SK-N-SH (cell line): ENCODE measurements at regions not wholly inside any gene's neighbourhood (a gene's known extent, or its start where the extent isn't known, plus 50 kb on each side); places are given as distances from the start of the nearest gene placed in this dataset.

Experiments used
- EP300 ChIP-seq, 2 experiments: IDR thresholded peaks; 2 replicates each; pipeline versions ENCODE4 v1.4.0 to v1.6.1; 2012; ENCODE audit warnings: borderline replicate concordance in 1 of 2, low read depth in 1 of 2, low read length in 1 of 2
- FOXJ3 ChIP-seq: sonication (generic); formaldehyde crosslinking; IDR thresholded peaks from 2 replicates; pipeline ENCODE4 v1.5.1; 2020; ENCODE audit warnings: mild to moderate bottlenecking, missing genetic modification reagents
- JUND ChIP-seq: IDR thresholded peaks from 2 replicates; pipeline ENCODE4 v1.4.0; 2012
- NRF1 ChIP-seq: IDR thresholded peaks from 2 replicates; pipeline ENCODE4 v1.6.1; 2012; ENCODE audit warnings: low read depth, mild to moderate bottlenecking, low read length
- POLR2AphosphoS5 ChIP-seq: IDR thresholded peaks from 2 replicates; pipeline ENCODE4 v1.6.1; 2012; ENCODE audit warnings: low read depth, low read length
- SIN3A ChIP-seq: IDR thresholded peaks from 2 replicates; pipeline ENCODE4 v1.6.1; 2012; ENCODE audit warnings: low read depth, mild to moderate bottlenecking, low read length, moderate library complexity, borderline replicate concordance
- TCF12 ChIP-seq: IDR thresholded peaks from 2 replicates; pipeline ENCODE4 v1.4.0; 2012
- TF ChIP-seq, protein P1 (sequence below): fragments of 200-600 bp; sonication (generic); IDR thresholded peaks from 2 replicates; pipeline ENCODE4 v1.6.1; 2017; ENCODE audit warnings: antibody characterized with exemption, mild to moderate bottlenecking, moderate library complexity
- TF ChIP-seq, protein P2 (sequence below): IDR thresholded peaks from 2 replicates; pipeline ENCODE4 v1.4.0; 2012; ENCODE audit warnings: low read depth, borderline replicate concordance
- TF ChIP-seq, protein P3 (sequence below): IDR thresholded peaks from 2 replicates; pipeline ENCODE4 v1.6.1; 2012; ENCODE audit warnings: mild to moderate bottlenecking, low read depth, low read length, moderate library complexity
- TF ChIP-seq, protein P4 (sequence below): fragments of 150-350 bp; IDR thresholded peaks from 2 replicates; pipeline ENCODE4 v1.6.1; 2016; ENCODE audit warnings: mild to moderate bottlenecking, low read depth, low read length
- TF ChIP-seq, protein P5 (sequence below): fragments of 150-350 bp; IDR thresholded peaks from 2 replicates; pipeline ENCODE4 v1.6.1; 2017; ENCODE audit warnings: antibody characterized with exemption, low read length, low read depth, borderline replicate concordance

DNA sequence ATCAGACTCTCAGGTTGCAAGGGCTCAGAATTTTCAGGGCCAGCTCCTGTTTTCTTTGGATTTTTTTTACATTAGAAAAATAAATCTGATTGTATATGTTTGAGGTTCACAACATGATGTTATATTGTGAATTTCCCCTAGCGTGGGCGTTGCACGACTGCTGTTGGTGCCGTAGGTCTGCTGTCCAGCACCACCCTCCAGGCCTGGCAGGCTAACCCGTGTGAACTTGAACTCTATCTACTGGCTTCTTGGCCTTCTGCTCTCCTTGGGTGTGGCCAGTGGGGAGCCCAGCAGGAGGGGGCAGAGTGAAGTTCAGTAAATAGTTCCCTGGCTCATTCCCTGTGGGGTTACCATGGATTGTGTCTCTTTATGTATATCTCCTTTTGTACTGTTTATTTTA is 80.5 kb upstream of the RORA start:
- TF ChIP-seq, protein P1, sequence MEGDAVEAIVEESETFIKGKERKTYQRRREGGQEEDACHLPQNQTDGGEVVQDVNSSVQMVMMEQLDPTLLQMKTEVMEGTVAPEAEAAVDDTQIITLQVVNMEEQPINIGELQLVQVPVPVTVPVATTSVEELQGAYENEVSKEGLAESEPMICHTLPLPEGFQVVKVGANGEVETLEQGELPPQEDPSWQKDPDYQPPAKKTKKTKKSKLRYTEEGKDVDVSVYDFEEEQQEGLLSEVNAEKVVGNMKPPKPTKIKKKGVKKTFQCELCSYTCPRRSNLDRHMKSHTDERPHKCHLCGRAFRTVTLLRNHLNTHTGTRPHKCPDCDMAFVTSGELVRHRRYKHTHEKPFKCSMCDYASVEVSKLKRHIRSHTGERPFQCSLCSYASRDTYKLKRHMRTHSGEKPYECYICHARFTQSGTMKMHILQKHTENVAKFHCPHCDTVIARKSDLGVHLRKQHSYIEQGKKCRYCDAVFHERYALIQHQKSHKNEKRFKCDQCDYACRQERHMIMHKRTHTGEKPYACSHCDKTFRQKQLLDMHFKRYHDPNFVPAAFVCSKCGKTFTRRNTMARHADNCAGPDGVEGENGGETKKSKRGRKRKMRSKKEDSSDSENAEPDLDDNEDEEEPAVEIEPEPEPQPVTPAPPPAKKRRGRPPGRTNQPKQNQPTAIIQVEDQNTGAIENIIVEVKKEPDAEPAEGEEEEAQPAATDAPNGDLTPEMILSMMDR: no peak
- TF ChIP-seq TCF12 (no peak), JUND (no peak), FOXJ3 (CRISPR knock-in tag) (no peak), SIN3A (no peak), POLR2AphosphoS5 (no peak), NRF1 (no peak), EP300 (IDR thresholded peaks at IDR 0.05; ENCODE audit: borderline replicate concordance in 1 of 2, low read depth in 1 of 2, low read length in 1 of 2) (no peak)
- TF ChIP-seq, protein P2, sequence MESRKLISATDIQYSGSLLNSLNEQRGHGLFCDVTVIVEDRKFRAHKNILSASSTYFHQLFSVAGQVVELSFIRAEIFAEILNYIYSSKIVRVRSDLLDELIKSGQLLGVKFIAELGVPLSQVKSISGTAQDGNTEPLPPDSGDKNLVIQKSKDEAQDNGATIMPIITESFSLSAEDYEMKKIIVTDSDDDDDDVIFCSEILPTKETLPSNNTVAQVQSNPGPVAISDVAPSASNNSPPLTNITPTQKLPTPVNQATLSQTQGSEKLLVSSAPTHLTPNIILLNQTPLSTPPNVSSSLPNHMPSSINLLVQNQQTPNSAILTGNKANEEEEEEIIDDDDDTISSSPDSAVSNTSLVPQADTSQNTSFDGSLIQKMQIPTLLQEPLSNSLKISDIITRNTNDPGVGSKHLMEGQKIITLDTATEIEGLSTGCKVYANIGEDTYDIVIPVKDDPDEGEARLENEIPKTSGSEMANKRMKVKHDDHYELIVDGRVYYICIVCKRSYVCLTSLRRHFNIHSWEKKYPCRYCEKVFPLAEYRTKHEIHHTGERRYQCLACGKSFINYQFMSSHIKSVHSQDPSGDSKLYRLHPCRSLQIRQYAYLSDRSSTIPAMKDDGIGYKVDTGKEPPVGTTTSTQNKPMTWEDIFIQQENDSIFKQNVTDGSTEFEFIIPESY: no peak
- TF ChIP-seq, protein P3, sequence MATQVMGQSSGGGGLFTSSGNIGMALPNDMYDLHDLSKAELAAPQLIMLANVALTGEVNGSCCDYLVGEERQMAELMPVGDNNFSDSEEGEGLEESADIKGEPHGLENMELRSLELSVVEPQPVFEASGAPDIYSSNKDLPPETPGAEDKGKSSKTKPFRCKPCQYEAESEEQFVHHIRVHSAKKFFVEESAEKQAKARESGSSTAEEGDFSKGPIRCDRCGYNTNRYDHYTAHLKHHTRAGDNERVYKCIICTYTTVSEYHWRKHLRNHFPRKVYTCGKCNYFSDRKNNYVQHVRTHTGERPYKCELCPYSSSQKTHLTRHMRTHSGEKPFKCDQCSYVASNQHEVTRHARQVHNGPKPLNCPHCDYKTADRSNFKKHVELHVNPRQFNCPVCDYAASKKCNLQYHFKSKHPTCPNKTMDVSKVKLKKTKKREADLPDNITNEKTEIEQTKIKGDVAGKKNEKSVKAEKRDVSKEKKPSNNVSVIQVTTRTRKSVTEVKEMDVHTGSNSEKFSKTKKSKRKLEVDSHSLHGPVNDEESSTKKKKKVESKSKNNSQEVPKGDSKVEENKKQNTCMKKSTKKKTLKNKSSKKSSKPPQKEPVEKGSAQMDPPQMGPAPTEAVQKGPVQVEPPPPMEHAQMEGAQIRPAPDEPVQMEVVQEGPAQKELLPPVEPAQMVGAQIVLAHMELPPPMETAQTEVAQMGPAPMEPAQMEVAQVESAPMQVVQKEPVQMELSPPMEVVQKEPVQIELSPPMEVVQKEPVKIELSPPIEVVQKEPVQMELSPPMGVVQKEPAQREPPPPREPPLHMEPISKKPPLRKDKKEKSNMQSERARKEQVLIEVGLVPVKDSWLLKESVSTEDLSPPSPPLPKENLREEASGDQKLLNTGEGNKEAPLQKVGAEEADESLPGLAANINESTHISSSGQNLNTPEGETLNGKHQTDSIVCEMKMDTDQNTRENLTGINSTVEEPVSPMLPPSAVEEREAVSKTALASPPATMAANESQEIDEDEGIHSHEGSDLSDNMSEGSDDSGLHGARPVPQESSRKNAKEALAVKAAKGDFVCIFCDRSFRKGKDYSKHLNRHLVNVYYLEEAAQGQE: no peak
- TF ChIP-seq, protein P4, sequence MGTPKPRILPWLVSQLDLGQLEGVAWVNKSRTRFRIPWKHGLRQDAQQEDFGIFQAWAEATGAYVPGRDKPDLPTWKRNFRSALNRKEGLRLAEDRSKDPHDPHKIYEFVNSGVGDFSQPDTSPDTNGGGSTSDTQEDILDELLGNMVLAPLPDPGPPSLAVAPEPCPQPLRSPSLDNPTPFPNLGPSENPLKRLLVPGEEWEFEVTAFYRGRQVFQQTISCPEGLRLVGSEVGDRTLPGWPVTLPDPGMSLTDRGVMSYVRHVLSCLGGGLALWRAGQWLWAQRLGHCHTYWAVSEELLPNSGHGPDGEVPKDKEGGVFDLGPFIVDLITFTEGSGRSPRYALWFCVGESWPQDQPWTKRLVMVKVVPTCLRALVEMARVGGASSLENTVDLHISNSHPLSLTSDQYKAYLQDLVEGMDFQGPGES: no peak
- TF ChIP-seq, protein P5, sequence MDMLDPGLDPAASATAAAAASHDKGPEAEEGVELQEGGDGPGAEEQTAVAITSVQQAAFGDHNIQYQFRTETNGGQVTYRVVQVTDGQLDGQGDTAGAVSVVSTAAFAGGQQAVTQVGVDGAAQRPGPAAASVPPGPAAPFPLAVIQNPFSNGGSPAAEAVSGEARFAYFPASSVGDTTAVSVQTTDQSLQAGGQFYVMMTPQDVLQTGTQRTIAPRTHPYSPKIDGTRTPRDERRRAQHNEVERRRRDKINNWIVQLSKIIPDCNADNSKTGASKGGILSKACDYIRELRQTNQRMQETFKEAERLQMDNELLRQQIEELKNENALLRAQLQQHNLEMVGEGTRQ: no peak
